ENCODE measurements at regions not wholly inside any gene's neighbourhood (a gene's known extent, or its start where the extent isn't known, plus 50 kb on each side); places are given as distances from the start of the nearest gene placed in this dataset.

DNA sequence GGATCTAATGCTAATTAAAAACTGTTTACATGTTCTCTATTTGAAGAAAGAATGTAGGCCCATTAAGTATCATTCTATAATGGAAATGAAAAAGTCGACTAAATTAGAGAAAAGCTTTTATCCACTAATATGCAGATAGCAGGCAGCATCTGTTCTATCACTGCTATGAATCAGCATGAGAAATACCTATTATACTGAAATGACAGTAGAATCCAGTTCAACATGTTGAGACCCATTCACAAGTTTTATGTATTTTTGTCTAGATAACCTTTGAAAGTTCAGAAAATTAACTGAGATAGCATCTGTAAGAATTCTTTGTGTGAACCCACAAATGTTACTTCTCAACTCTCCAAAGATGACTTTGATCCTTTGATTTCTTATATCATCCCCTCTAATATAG is 1254.4 kb upstream of the ADGRL3 start:
- H3K4me3 ChIP-seq: no peak overlapping the region
- WGBS, 2 donors: 74% methylated on average over 1 of the region's 1 CpG
- no peaks in the 10 kb centered on the region for H3K36me3 ChIP-seq (ENCODE audit: low read depth, missing control alignments)
- no peaks in the 10 kb centered on the region for H3K9me3 ChIP-seq
- intact Hi-C loops (cut with DNase I; ENCODE audit: low total_unique reads): no loop called here
- no peak overlapping the region for H3K27ac ChIP-seq
- no peak for DNase-seq
- TF ChIP-seq POLR2A (IDR thresholded peaks at IDR 0.05) (no peak), CTCF (IDR thresholded peaks at IDR 0.05) (no peak)
- no peaks in the 10 kb centered on the region for H3K27me3 ChIP-seq
- H3K4me1 ChIP-seq: no peaks in the 10 kb centered on the region

- Histone ChIP-seq H3K4me1 (no peaks in the 10 kb centered on the region), H3K36me3 (ENCODE audit: low read depth, missing control alignments) (no peaks in the 10 kb centered on the region), H3K4me3 (no peak overlapping the region), H3K9me3 (no peaks in the 10 kb centered on the region), H3K27ac (no peak overlapping the region), H3K27me3 (no peaks in the 10 kb centered on the region)
- intact Hi-C loops (cut with DNase I; ENCODE audit: low total_unique reads): no loop called here
- TF ChIP-seq POLR2A (IDR thresholded peaks at IDR 0.05): no peak
- no peak for TF ChIP-seq CTCF (IDR thresholded peaks at IDR 0.05)
- DNase-seq: no peak
- 93% methylated on average over 1 of the region's 1 CpG for WGBS, 2 donors
Observed at GRCh38 chr4:59956366-59956765, 1243.8 kb upstream of the ADGRL3 start.

- Histone ChIP-seq H3K27ac (no peak overlapping the region), H3K4me1 (no peaks in the 10 kb centered on the region), H3K36me3 (ENCODE audit: low read depth, missing control alignments) (no peaks in the 10 kb centered on the region), H3K9me3 (no peaks in the 10 kb centered on the region), H3K27me3 (no peaks in the 10 kb centered on the region), H3K4me3 (no peak overlapping the region)
- no peak for TF ChIP-seq CTCF (IDR thresholded peaks at IDR 0.05)
- TF ChIP-seq POLR2A (IDR thresholded peaks at IDR 0.05): no peak
- intact Hi-C loops (cut with DNase I; ENCODE audit: low total_unique reads): no loop called here
- no peak for DNase-seq
- 70 to 83% methylated on average over 6 of the region's 6 CpGs for WGBS, 2 donors
Observed at GRCh38 chr4:59960143-59960542, 1240.0 kb upstream of the ADGRL3 start.

GRCh38 chr4:59966758-59967157 is 1233.4 kb upstream of the ADGRL3 start:
- Histone ChIP-seq H3K36me3 (ENCODE audit: low read depth, missing control alignments) (no peaks in the 10 kb centered on the region), H3K9me3 (no peaks in the 10 kb centered on the region), H3K4me1 (no peaks in the 10 kb centered on the region), H3K27ac (no peak overlapping the region), H3K27me3 (no peaks in the 10 kb centered on the region), H3K4me3 (no peak overlapping the region)
- TF ChIP-seq CTCF (IDR thresholded peaks at IDR 0.05) (no peak), POLR2A (IDR thresholded peaks at IDR 0.05) (no peak)
- no peak for DNase-seq
- intact Hi-C loops (cut with DNase I; ENCODE audit: low total_unique reads): no loop called here

- 90 to 94% methylated on average over 5 of the region's 5 CpGs for WGBS, 2 donors
- intact Hi-C loops (cut with DNase I; ENCODE audit: low total_unique reads): no loop called here
Observed at GRCh38 chr4:59968796-59969195, 1231.3 kb upstream of the ADGRL3 start.

More at GRCh38 chr4:59968796-59969195, 1231.3 kb upstream of the ADGRL3 start:
- TF ChIP-seq POLR2A (IDR thresholded peaks at IDR 0.05) (no peak), CTCF (IDR thresholded peaks at IDR 0.05) (no peak)
- Histone ChIP-seq H3K36me3 (ENCODE audit: low read depth, missing control alignments) (no peaks in the 10 kb centered on the region), H3K27me3 (no peaks in the 10 kb centered on the region), H3K4me1 (no peaks in the 10 kb centered on the region), H3K4me3 (no peak overlapping the region), H3K27ac (no peak overlapping the region), H3K9me3 (no peaks in the 10 kb centered on the region)
- no peak for DNase-seq

All from testis (tissue), 2 donors.